ENCODE measurements at regions not wholly inside any gene's neighbourhood (a gene's known extent, or its start where the extent isn't known, plus 50 kb on each side); places are given as distances from the start of the nearest gene placed in this dataset.
"Not testable (repeated sequence)": the region's sequence is repeated elsewhere in the genome, so short reads cannot be mapped to it uniquely, and the experiment has no call there.

GRCh38 chr2:88913280-88913679, 221.8 kb downstream of the RPIA start:
- DNase-seq (ENCODE audit: low spot score in 2 of 2), result no peak
- intact Hi-C loops (cut with DNase I; ENCODE audit: low total_unique reads), result no loop called here

DNA sequence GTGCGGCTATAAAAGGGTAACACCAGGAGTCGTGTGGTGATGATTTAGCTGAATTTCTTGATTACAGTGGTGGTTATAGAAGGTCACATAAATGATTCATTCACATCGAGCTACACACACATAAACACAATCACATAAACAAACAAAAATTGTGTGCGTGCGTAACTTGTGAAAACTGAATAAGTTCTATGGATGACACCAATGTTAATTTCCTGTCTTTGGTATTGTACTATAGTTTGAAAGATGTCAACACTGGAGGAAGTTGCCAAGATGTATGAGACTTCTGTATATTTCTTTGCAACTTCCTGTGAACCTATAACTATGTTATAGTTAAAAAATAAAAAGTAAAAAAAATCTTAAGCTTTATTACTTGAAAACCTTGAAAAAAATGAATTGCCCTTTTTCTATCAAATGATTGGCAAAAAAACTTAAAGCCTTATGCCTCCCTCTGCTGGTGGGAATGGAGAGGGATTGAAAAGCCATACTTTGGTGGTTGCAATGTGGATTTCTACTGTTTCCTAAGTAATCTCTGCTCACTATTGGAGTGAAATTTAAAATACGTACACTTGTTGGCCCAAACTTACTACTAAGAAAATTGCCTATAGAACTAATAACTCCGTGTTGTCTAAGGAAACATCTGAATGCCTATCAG, 227.7 kb downstream of the RPIA start:
- TF ChIP-seq POLR2AphosphoS5 (IDR thresholded peaks at IDR 0.05), result no peak
- no peak for TF ChIP-seq CTCF (IDR thresholded peaks at IDR 0.05)
- no peak for TF ChIP-seq POLR2A (IDR thresholded peaks at IDR 0.05)
- no peak for DNase-seq (ENCODE audit: low spot score in 2 of 2)
- intact Hi-C loops (cut with DNase I; ENCODE audit: low total_unique reads), result no loop called here
- no peaks in the 10 kb centered on the region for H3K9me3 ChIP-seq
- H3K27ac ChIP-seq, result no peak overlapping the region
- H3K27me3 ChIP-seq, result no peaks in the 10 kb centered on the region
- H3K4me1 ChIP-seq, result no peaks in the 10 kb centered on the region
- H3K4me3 ChIP-seq, result no peak overlapping the region
- H3K36me3 ChIP-seq, result no peaks in the 10 kb centered on the region

More at GRCh38 chr2:88913280-88913679, 221.8 kb downstream of the RPIA start:
- Histone ChIP-seq H3K36me3 (no peaks in the 10 kb centered on the region), H3K27ac (no peak overlapping the region), H3K4me1 (no peaks in the 10 kb centered on the region), H3K9me3 (no peaks in the 10 kb centered on the region), H3K27me3 (no peaks in the 10 kb centered on the region), H3K4me3 (no peak overlapping the region)
- TF ChIP-seq POLR2AphosphoS5 (IDR thresholded peaks at IDR 0.05) (no peak), CTCF (IDR thresholded peaks at IDR 0.05) (no peak), POLR2A (IDR thresholded peaks at IDR 0.05) (no peak)

DNA sequence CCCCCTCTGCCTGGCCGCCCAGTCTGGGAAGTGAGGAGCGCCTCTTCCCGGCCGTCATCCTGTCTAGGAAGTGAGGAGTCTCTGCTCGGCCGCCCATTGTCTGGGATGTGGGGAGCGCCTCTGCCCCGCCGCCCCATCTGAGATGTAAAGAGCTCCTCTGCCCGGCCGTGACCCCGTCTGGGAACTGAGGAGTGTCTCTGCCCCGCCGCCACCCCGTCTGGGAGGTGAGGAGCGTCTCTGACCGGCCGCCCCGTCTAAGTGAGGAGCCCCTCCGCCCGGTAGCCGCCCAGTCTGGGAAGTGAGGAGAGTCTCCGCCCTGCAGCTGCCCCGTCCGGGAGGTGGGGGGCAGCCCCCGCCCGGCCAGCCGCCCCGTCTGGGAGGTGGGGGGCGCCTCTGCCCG, 228.9 kb downstream of the RPIA start:
- H3K36me3 ChIP-seq; H3K4me1 ChIP-seq; H3K9me3 ChIP-seq; DNase-seq (ENCODE audit: low spot score in 2 of 2); intact Hi-C loops (cut with DNase I; ENCODE audit: low total_unique reads); H3K27me3 ChIP-seq; H3K4me3 ChIP-seq; H3K27ac ChIP-seq: not testable (repeated sequence)

DNA sequence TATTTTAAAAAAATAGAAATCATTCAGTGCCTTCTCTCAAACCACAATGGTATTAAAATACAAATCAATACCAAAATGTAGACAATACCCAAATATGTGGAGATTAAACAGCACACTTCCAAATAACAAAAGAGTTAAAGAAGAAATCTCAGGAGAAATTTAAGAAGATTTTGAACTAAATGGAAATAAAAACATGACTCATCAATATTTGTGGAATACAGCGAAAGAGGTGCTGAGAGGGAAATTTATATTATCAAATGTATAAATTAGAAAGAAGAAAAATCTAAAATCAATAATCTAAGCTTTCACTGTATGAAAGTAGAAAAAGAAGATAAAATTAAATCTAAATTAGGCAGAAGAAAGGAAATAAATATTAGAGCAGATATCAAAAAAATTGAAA, 233.1 kb downstream of the RPIA start:
- H3K27ac ChIP-seq, result no peak overlapping the region
- intact Hi-C loops (cut with DNase I; ENCODE audit: low total_unique reads), result no loop called here

DNA sequence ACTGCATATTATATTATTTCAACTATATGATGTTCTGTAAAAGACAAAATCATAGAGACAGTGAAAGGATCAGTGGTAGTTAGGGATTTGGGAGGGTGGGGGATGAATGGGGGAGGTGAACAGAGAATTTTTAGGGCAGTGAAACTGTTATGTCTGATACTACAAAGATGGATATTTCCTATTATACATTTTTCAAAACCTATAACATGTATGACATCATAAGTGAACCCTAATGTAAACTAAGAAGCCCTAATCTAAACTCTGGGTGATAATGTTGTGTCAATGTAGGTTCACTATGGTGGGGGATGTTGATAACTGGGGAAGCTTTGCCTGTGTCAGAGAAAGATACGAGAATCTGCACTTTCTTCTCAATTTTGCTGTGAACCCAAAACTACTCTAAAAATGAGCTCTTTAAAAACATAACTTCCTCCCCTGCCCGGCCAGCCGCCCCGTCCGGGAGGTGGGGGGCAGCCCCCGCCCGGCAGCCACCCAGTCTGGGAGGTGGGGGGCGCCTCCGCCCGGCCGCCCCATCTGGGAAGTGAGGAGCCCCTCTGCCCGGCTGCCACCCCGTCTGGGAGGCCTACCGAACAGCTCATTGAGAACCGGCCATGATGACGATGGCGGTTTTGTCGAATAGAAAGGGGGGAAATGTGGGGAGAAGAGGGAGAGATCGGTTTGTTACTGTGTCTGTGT, 234.4 kb downstream of the RPIA start:
- DNase-seq (ENCODE audit: low spot score in 2 of 2), result no peak
- no peaks in the 10 kb centered on the region for H3K27me3 ChIP-seq
- TF ChIP-seq POLR2AphosphoS5 (IDR thresholded peaks at IDR 0.05), result no peak
- TF ChIP-seq POLR2A (IDR thresholded peaks at IDR 0.05), result no peak
- TF ChIP-seq CTCF (IDR thresholded peaks at IDR 0.05), result no peak
- H3K4me1 ChIP-seq, result no peaks in the 10 kb centered on the region
- no peak overlapping the region for H3K4me3 ChIP-seq
- H3K9me3 ChIP-seq, result no peaks in the 10 kb centered on the region
- H3K27ac ChIP-seq, result no peak overlapping the region
- intact Hi-C loops (cut with DNase I; ENCODE audit: low total_unique reads), result no loop called here
- H3K36me3 ChIP-seq, result no peaks in the 10 kb centered on the region

More for the DNA sequence above, 233.1 kb downstream of the RPIA start:
- DNase-seq (ENCODE audit: low spot score in 2 of 2), result no peak
- Histone ChIP-seq H3K36me3 (no peaks in the 10 kb centered on the region), H3K4me1 (no peaks in the 10 kb centered on the region), H3K4me3 (no peak overlapping the region), H3K9me3 (no peaks in the 10 kb centered on the region), H3K27me3 (no peaks in the 10 kb centered on the region)
- no peak for TF ChIP-seq CTCF (IDR thresholded peaks at IDR 0.05)
- TF ChIP-seq POLR2AphosphoS5 (IDR thresholded peaks at IDR 0.05), result no peak
- no peak for TF ChIP-seq POLR2A (IDR thresholded peaks at IDR 0.05)
